Stimulated activated CD4-positive, alpha-beta T cell treated with anti-CD3 and anti-CD28 coated beads, TNF-alpha, amount 100 ng/mL, for 1 hour (primary cell): ENCODE measurements at regions not wholly inside any gene's neighbourhood (a gene's known extent, or its start where the extent isn't known, plus 50 kb on each side); places are given as distances from the start of the nearest gene placed in this dataset.

Source experiments
- DNase-seq, 3 donors: peaks; one replicate each; pipeline ENCODE4 v3.0.0-alpha.2; 2020; ENCODE audit warnings: low read depth in 3 of 3, low spot score in 1 of 3

- DNase-seq, result no peak
Measured at GRCh38 chr1:38241594-38242334, 195.2 kb upstream of the POU3F1 start.

GRCh38 chr1:38240618-38241017 is 194.0 kb upstream of the POU3F1 start:
- DNase-seq, result no peak

DNA sequence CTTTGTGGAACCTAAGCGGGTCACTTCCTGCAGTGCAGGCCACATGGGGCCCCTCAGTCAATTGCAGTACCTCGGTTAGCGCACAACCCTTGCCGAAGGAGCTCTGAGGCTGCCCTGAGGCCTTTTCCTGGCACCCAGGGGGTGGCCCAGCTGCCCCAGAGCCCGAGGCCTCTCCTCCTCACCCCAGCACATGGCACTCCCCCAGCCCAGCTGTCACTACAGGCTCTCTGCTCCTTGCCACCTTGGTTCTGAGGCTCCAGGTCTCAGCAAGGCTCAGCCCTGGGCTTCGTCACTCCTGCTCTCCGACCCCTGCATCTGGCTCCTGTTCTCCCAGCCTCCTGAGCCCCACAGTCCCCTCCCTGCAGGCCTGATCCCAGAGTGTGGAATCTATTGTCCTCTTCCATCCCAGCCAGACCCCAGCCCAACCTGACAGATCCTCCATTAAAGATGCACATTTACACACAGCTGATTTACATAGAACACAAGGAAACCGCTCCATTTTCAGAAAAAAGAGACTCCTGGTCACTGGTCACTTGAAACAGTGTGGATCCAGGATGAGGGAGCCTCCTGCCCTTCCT is 192.8 kb upstream of the POU3F1 start:
- DNase-seq, result no peak

DNA sequence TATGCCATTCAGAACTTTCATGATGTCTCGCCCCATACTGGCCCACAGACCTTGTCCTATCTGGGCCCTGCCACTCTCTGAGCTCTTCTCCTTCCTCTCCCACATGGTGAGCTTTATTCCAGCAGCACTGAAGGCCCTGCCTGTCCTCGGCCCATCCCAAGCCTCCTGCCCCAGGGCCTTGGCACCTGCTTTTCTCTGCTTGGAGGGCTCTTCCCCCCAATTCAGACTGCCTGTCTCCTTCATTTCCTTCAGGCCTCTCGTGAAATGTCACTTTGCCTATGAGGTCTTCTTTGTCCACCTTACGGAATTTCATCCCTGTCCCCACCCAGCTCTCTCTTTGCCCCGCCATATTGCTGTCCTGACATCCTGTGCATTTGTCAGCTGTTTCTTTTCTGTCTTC is 191.7 kb upstream of the POU3F1 start:
- DNase-seq, result no peak

- no peak for DNase-seq
Measured at GRCh38 chr1:38235705-38236104, 189.1 kb upstream of the POU3F1 start.

DNA sequence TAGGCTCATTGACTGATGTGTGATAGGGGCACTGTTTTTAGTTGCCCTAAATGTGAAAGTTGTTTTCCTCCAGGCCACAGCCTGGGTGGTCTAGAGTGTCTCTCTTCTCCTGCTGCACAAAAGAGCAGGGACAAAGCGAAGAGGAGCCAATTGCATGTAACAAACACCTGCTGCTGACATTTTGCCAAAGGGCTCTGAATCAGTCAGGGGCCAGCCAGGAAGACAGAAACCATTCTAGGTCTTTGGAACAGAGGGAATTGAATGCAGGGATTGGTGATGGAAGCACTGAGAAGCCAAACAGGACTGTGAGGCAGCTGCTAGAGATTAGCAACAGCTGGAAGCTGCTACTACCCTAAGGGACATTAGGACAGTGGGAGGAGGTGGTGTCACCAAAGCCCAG is 185.3 kb upstream of the POU3F1 start:
- DNase-seq, result no peak

DNA sequence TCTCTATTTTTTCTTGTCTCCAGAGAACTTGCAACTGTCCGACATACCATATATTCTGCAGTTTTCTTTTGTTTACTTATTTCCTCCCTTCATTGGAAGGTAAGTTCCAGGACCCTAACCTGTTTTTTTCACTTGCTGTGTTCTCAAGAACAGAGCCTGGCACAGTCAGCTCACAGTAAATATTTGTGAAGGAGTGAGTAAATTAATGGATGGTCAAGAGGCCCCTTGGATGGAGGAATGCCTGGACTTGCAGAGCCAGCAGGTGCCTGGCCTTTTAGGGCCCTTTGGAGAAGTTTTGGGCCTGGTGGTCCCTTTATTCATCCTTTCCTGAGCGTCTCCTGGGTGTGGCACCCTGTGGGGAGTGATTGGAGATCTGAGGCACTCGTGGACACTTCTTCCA is 182.1 kb upstream of the POU3F1 start:
- DNase-seq, result no peak

DNA sequence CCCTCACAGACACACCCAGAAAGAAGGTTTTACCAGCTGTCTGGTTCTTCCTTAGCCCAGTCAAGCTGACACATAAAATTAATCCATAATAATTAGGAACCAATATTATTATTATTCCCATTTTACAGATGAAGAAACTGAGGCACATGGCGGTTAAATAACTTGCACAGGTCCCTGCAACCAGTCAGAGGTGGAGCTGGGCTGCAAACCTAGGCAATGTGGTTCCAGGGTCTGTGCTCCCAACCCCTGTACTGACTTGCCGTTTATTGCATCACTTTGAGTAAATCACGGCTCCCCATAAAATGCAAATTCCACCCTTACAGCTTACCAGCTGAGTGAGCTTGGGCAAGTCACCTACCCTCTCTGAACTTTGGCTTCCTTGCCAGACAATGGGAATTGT is 179.2 kb upstream of the POU3F1 start:
- no peak for DNase-seq

GRCh38 chr1:38223391-38223790 is 176.8 kb upstream of the POU3F1 start:
- DNase-seq, result no peak

GRCh38 chr1:38222891-38223290 is 176.3 kb upstream of the POU3F1 start:
- DNase-seq, result no peak

- no peak for DNase-seq
Measured at GRCh38 chr1:38221006-38221649, 174.5 kb upstream of the POU3F1 start.

- DNase-seq, result no peak
Measured at GRCh38 chr1:38217316-38217715, 170.7 kb upstream of the POU3F1 start.

- DNase-seq, result no peak
Measured at GRCh38 chr1:38213646-38214434, 167.2 kb upstream of the POU3F1 start.

- DNase-seq, result no peak
Measured at GRCh38 chr1:38210895-38211177, 164.2 kb upstream of the POU3F1 start.

DNA sequence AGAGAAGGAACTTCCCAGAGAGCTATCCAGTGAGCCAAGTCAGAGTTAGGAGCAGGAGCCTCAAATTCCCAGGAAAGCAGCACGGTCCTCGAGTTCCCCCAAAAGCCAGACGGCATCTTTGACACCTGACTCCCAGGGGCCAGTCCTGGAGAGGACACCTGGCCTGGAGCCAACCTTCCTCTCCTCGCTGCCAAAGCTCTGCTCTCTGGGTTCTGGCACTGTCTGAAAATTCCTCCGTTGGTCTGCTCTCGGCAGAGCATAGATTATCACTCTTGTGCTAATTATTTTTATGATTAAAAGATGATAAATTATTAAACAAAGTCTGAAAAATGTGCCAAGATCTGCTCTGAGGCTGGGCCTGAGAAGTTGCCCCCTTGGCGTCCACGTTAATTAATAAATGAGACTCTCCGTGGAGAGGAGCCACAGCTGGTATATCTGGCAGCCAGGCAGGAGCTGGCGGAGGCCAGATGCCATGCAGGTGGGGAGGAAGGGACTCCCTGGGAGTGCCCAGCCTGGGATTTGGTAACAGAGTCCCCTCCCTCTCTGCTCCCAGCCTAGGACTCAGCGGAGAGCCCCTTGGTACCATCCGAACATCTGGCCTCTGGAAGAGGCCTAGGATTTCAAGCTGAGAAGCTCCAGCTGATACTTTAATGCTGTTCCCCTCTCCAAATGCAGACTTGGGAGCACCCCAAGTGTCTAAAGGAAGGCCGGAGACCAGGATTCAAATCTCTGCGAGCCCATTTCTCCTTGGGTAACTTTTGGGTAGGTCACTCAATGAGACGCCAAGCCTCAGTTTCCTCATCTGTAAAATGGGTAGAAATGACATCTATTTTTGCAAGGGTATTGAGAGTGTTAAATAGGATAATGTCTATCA is 163.7 kb upstream of the POU3F1 start:
- no peak for DNase-seq

DNA sequence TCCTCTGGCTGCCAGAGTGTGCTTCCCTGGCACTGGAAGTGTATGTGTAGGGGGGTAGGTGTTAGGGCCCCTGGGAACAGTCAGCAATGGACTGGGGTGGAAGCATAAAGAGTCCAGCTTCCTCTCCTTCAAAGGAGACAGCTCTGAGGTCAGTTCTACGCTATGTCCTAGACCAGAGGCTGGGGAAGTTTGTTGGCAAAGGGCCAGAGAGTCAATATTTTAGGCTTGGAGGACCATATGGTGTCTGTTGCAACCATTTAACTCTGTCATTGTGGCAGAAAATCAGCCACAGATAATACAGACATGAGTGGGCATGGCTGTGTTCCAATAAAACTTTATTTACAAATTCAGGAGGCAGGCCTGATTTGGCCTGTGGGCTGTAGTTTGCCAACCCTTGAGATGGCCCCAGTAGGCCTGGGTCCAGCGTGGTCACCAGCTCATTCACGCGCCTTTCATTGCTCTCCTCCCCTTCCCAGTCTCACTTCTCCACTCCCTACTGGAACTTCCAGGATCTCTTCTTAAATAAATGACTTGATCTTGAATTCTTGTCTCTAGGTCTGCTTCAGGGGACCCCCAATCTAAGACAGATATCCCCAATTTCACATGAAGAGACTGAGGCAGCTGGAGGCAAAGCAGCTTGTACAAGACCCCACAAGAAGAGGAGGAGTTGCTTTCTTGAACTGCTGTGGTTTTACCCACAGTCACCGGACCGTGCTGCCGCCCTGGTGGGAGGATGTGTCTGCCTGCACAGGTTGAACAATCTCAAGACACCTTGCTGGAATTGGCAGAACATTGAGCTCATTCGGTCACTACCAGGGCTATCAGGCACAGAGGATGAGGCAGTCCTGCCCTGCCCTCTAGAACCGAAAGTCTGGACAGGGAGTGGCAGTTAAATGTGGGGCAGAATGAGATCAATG is 162.4 kb upstream of the POU3F1 start:
- no peak for DNase-seq

DNA sequence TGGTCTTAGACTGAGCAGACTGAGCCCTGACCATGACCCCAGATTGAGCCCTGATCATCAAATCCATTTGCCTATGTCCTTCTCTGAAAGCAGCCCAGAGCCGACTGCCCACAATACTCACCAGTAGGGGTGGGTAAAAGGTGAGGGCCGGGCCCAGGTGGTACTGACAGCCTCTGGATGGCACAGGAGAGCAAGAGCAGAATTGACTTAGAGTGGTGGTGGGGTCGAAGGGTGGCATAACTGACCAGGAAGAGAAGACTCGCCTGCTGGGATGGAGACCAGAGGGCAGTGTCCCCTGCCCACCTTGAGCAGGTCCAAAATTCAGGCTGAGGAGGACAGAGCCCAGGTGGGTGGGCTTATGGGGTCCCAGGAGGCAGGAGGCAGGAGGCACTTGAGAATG is 161.3 kb upstream of the POU3F1 start:
- DNase-seq, result no peak

- no peak for DNase-seq
Measured at GRCh38 chr1:38207275-38207674, 160.7 kb upstream of the POU3F1 start.

- DNase-seq, result no peak
Measured at GRCh38 chr1:38204698-38205097, 158.1 kb upstream of the POU3F1 start.

DNA sequence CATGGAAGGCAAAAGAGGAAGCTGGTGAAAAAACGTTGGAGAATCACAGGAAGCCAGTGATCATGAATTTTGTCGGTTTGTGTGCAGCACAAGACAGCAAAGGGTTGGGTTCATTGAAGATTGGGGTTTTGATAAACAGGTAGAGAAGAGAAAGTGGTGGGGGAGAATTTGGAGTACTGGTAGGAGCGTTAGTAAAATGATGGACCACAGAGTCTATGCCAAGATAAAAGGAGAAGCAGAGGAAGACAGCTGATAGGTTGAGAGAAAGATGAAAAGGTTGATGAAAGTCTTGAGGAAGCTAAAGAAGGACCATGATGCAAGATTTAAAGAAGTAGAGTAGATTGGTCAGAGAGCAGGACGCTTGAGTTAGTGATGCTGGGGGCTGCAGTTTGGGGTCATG is 156.8 kb upstream of the POU3F1 start:
- no peak for DNase-seq
